ENCODE measurements at regions not wholly inside any gene's neighbourhood (a gene's known extent, or its start where the extent isn't known, plus 50 kb on each side); places are given as distances from the start of the nearest gene placed in this dataset.
"Not testable (repeated sequence)": the region's sequence is repeated elsewhere in the genome, so short reads cannot be mapped to it uniquely, and the experiment has no call there.

- no peak overlapping the region for H3K4me3 ChIP-seq (ENCODE audit: low read depth, low read length)
- TF ChIP-seq CTCF (IDR thresholded peaks at IDR 0.05; ENCODE audit: borderline replicate concordance, insufficient read depth, low read depth, low read length), result no peak
Observed at GRCh38 chr5:57066924-57067596, 106.8 kb upstream of the GPBP1 start.

- TF ChIP-seq CTCF (IDR thresholded peaks at IDR 0.05; ENCODE audit: borderline replicate concordance, insufficient read depth, low read depth, low read length), result no peak
- no peak overlapping the region for H3K4me3 ChIP-seq (ENCODE audit: low read depth, low read length)
Observed at GRCh38 chr5:57067597-57067924, 106.3 kb upstream of the GPBP1 start.

GRCh38 chr5:57069115-57069835 lies 104.6 kb upstream of the GPBP1 start:
- H3K4me3 ChIP-seq (ENCODE audit: low read depth, low read length), result no peak overlapping the region
- TF ChIP-seq CTCF (IDR thresholded peaks at IDR 0.05; ENCODE audit: borderline replicate concordance, insufficient read depth, low read depth, low read length), result no peak

- TF ChIP-seq CTCF (IDR thresholded peaks at IDR 0.05; ENCODE audit: borderline replicate concordance, insufficient read depth, low read depth, low read length), result no peak
- no peak overlapping the region for H3K4me3 ChIP-seq (ENCODE audit: low read depth, low read length)
Observed at GRCh38 chr5:57072218-57072892, 101.5 kb upstream of the GPBP1 start.

GRCh38 chr5:57082441-57083067 lies 91.3 kb upstream of the GPBP1 start:
- H3K4me3 ChIP-seq (ENCODE audit: low read depth, low read length), result no peak overlapping the region
- TF ChIP-seq CTCF (IDR thresholded peaks at IDR 0.05; ENCODE audit: borderline replicate concordance, insufficient read depth, low read depth, low read length), result no peak

- H3K4me3 ChIP-seq (ENCODE audit: low read depth, low read length), result no peak overlapping the region
- TF ChIP-seq CTCF (IDR thresholded peaks at IDR 0.05; ENCODE audit: borderline replicate concordance, insufficient read depth, low read depth, low read length), result no peak
Observed at GRCh38 chr5:57085306-57086081, 88.4 kb upstream of the GPBP1 start.

GRCh38 chr5:57087947-57088346 lies 85.9 kb upstream of the GPBP1 start:
- H3K4me3 ChIP-seq (ENCODE audit: low read depth, low read length), result not testable (repeated sequence)
